ENCODE measurements at regions not wholly inside any gene's neighbourhood (a gene's known extent, or its start where the extent isn't known, plus 50 kb on each side); places are given as distances from the start of the nearest gene placed in this dataset.

DNA sequence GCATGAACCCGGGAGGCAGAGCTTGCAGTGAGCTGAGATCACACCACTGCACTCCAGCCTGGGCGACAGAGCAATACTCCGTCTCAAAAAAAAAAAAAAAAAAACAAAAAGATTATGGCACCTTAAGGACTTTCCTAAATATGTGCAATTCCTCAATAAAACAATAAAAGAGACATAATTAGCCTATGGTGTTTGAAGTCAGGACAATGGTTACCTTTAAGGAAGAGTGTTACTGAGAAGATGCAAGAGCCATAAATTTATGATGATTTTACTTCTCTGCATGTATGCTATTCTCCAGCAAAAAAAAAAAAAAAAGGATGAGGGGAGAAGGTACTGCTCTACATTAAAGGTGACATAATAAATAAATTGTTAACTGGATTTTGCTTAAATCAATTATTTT, 208.2 kb upstream of the STK17B start:
- Histone ChIP-seq H2AFZ (ENCODE audit: low read depth, low read length) (no peak overlapping the region), H3K4me3 (replicated peaks in 1 of 3; ENCODE audit: insufficient read depth in 1 of 3, low read depth in 1 of 3, low read length in 3 of 3) (no peak overlapping the region), H3K9me3 (replicated peaks; ENCODE audit: control insufficient read depth, insufficient read depth, low read length) (no peaks in the 10 kb centered on the region), H3K9me1 (replicated peaks; ENCODE audit: control insufficient read depth, extremely low read depth, insufficient read depth, low read length) (no peaks in the 10 kb centered on the region), H3K4me2 (ENCODE audit: insufficient read depth, low read length) (no peak overlapping the region), H3K27ac (ENCODE audit: insufficient read depth, low read depth, low read length) (no peak overlapping the region), H3K9ac (replicated peaks; ENCODE audit: extremely low read depth, insufficient read depth, low read length) (no peak overlapping the region), H3K4me1 (ENCODE audit: control insufficient read depth, extremely low read depth, insufficient read depth, low read length) (no peaks in the 10 kb centered on the region), H3K27me3 (ENCODE audit: control insufficient read depth in 2 of 2, insufficient read depth in 2 of 2, low read length in 2 of 2) (no peaks in the 10 kb centered on the region), H3K36me3 (ENCODE audit: control insufficient read depth in 2 of 2, extremely low read depth in 1 of 2, insufficient read depth in 2 of 2, low read length in 2 of 2) (no peaks in the 10 kb centered on the region), H4K20me1 (replicated peaks; ENCODE audit: control insufficient read depth, extremely low read depth, insufficient read depth, low read length) (no peaks in the 10 kb centered on the region), H3K79me2 (ENCODE audit: control insufficient read depth, insufficient read depth, low read length) (no peaks in the 10 kb centered on the region)
- no peak for TF ChIP-seq POLR2A (IDR thresholded peaks at IDR 0.05; ENCODE audit: low read depth, low read length)
- no peak for TF ChIP-seq FOS (IDR thresholded peaks at IDR 0.05; ENCODE audit: borderline replicate concordance, insufficient read depth, low read length)
- no peak for TF ChIP-seq POLR2AphosphoS5 (IDR thresholded peaks at IDR 0.05; ENCODE audit: insufficient read depth, low read depth, low read length)
- TF ChIP-seq EZH2 (IDR thresholded peaks at IDR 0.05; ENCODE audit: borderline replicate concordance, low read depth, low read length, severe bottlenecking) = no peak
- TF ChIP-seq MYC (IDR thresholded peaks at IDR 0.05; ENCODE audit: low read depth, low read length) = no peak
- TF ChIP-seq, protein P1, sequence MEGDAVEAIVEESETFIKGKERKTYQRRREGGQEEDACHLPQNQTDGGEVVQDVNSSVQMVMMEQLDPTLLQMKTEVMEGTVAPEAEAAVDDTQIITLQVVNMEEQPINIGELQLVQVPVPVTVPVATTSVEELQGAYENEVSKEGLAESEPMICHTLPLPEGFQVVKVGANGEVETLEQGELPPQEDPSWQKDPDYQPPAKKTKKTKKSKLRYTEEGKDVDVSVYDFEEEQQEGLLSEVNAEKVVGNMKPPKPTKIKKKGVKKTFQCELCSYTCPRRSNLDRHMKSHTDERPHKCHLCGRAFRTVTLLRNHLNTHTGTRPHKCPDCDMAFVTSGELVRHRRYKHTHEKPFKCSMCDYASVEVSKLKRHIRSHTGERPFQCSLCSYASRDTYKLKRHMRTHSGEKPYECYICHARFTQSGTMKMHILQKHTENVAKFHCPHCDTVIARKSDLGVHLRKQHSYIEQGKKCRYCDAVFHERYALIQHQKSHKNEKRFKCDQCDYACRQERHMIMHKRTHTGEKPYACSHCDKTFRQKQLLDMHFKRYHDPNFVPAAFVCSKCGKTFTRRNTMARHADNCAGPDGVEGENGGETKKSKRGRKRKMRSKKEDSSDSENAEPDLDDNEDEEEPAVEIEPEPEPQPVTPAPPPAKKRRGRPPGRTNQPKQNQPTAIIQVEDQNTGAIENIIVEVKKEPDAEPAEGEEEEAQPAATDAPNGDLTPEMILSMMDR (IDR thresholded peaks at IDR 0.05; ENCODE audit: extremely low read depth in 1 of 2, insufficient read depth in 1 of 2, low read depth in 1 of 2, low read length in 2 of 2) = no peak
- TF ChIP-seq GATA2 (IDR thresholded peaks at IDR 0.05; ENCODE audit: insufficient read depth, insufficient read length, low read depth, low read length) = no peak
- TF ChIP-seq JUN (IDR thresholded peaks at IDR 0.05; ENCODE audit: borderline replicate concordance, insufficient read depth, insufficient read length, low read depth) = no peak
- TF ChIP-seq, protein P2, sequence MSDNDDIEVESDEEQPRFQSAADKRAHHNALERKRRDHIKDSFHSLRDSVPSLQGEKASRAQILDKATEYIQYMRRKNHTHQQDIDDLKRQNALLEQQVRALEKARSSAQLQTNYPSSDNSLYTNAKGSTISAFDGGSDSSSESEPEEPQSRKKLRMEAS (IDR thresholded peaks at IDR 0.05; ENCODE audit: insufficient read depth, insufficient read length) = no peak
- CTCF ChIA-PET = interaction anchor here (1.0 kb wide), 1 partner anchor 41 kb away, joined by 3 read pairs; no protein-coding TSS in a partner anchor
- no peak for DNase-seq (ENCODE audit: low read depth, low spot score)
- POLR2A ChIA-PET = no interaction called here
- dilution Hi-C loops (cut with MboI; ENCODE audit: extremely low pct_ligation_motif_present, low sequenced_read_pairs) = no loop called here
- FAIRE-seq = no peak
- BruUV-seq (replicated peaks) = no TSS peak
- intact Hi-C loops (cut with micrococcal nuclease) = no loop called here

Data from endothelial cell of umbilical vein (primary cell).